Body of pancreas (tissue), 4 donors: ENCODE measurements at regions not wholly inside any gene's neighbourhood (a gene's known extent, or its start where the extent isn't known, plus 50 kb on each side); places are given as distances from the start of the nearest gene placed in this dataset.
A peak's percentile ranks its signal among the peaks of the same experiment; 100 is the strongest.

ENCODE experiments used
- CTCF ChIP-seq, 7 experiments: fragments of 450-650 bp in 4 of 7; fragments of 200-600 bp in 3 of 7; sonication (generic) in 3 of 7; IDR thresholded peaks; one replicate each; pipeline ENCODE4 v1.5.1; 2016 to 2019; ENCODE audit warnings: antibody characterized with exemption in 7 of 7
- POLR2A ChIP-seq, 3 donors: fragments of 450-650 bp; IDR thresholded peaks; one replicate each; pipeline ENCODE4 v1.6.1; 2016; ENCODE audit warnings: antibody characterized with exemption in 3 of 3, mild to moderate bottlenecking in 2 of 3

DNA sequence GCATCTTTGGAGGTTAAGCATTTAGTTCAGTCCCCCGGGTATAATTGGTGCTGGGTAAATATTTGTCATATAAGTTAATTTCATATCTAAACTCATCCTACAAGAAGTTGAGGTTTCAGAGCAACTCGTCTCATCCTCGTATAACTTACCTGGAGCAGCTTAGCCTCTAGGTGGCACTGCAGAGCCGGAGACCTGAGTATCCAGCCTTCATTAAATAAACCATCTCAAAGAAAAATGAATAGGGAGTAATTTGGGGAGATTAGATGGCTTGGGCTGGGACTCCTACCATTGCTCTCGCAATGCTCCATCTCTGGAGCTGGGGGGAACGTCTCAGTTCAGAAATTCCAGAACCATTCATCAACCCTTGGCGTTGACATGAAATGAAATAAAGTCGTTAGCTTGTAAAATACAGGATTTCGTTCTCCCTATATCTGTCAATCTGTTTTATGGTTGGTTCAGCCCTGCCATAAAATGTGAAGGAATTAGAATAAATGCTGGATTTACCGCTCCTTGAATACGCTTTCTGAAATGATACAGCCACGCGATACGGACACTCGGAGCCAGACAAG is 122.9 kb upstream of the TMEM132D start:
- TF ChIP-seq CTCF (IDR thresholded peaks at IDR 0.05) = peak in 6 of 7 experiments; percentile 34 to 78 (median 46)
- no peak for TF ChIP-seq POLR2A (IDR thresholded peaks at IDR 0.05)
